Left cardiac atrium (tissue), 4 donors: ENCODE measurements at regions not wholly inside any gene's neighbourhood (a gene's known extent, or its start where the extent isn't known, plus 50 kb on each side); places are given as distances from the start of the nearest gene placed in this dataset.
"Not testable (repeated sequence)": the region's sequence is repeated elsewhere in the genome, so short reads cannot be mapped to it uniquely, and the experiment has no call there.

Experiments used
- ATAC-seq, 2 donors: fragments of 200-7000 bp; cut with Tn5 transposase; one replicate each; pipeline ENCODE4 v1.9.1; 2020; ENCODE audit warnings: mild to moderate bottlenecking in 2 of 2, moderate library complexity in 2 of 2
- DNase-seq: peaks from one replicate; pipeline ENCODE4 v3.0.0-alpha.2; 2020
- intact Hi-C, 2 donors: fragments of 100-400 bp; cut with DNase I; formaldehyde crosslinking; loops; one replicate each; pipeline versions ENCODE4 v1.14.1 to v1.15.1; 2022 to 2023
- donor health status: DM: no; HTN: yes; CAD: no.
- donor health status: DM: no; HTN: yes; CAD: no; lungs with severe emphysema.
- donor health status: DM: yes; HTN: yes; CAD: no.
- donor health status: Dilated cardiomyopathy.

DNA sequence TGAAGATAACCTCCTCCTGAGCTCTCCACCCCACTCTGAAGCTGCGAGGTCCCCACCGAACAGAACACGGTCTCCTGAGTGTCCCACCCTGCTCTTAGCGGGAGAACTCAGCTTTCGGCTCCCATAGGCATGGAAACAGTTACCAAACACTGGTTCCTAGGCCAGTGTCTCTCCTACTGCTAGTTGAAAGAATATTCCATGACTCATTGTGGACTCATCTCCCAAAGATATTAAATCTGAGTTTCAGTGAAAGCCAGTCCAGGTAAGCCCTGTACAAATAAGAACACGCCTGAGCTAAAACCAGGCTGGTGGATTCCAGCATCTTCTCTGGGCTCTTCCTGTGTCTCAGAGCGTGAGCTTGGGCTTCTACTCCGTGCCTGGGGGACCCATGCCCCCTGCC lies 107.5 kb upstream of the CLDN14 start:
- intact Hi-C loops, result no loop called here
- ATAC-seq (peak in 1 of 2 donors; percentile 79), DNase-seq (no peak)

GRCh38 chr21:36589352-36589971 lies 109.5 kb upstream of the SIM2 start:
- ATAC-seq (peak in 1 of 2 donors; percentile 71), DNase-seq (peak; percentile 56)
- intact Hi-C loops, result no loop called here

GRCh38 chr21:36591326-36591970 lies 107.5 kb upstream of the SIM2 start:
- ATAC-seq, result no peak
- DNase-seq, result no peak
- intact Hi-C loops, result no loop called here

DNA sequence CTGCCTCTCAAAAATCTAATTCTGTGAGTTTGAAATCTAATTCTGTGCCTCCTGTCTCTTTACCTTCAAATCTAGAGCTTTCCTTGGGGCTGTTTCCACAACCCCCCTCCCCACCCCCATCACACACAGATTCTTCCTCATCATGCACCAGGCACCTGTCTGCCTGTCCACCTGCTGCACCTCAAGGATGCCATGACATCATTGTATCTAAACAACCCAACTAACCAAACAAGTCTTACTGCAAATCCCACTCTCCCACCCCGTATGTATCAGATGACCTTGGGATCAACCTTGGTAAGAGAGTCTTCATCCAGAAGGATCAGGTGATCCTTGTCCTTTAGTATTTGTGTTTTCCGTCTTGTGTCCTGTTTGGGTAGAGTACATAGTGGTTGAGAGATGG lies 102.7 kb upstream of the SIM2 start:
- DNase-seq (no peak), ATAC-seq (no peak)
- intact Hi-C loops, result no loop called here

- ATAC-seq, result no peak
- intact Hi-C loops, result no loop called here
- DNase-seq, result no peak
Observed at GRCh38 chr21:36601362-36601761, 97.6 kb upstream of the SIM2 start.

GRCh38 chr21:36602735-36603134 lies 96.2 kb upstream of the SIM2 start:
- intact Hi-C loops, result no loop called here
- ATAC-seq (no peak), DNase-seq (no peak)

DNA sequence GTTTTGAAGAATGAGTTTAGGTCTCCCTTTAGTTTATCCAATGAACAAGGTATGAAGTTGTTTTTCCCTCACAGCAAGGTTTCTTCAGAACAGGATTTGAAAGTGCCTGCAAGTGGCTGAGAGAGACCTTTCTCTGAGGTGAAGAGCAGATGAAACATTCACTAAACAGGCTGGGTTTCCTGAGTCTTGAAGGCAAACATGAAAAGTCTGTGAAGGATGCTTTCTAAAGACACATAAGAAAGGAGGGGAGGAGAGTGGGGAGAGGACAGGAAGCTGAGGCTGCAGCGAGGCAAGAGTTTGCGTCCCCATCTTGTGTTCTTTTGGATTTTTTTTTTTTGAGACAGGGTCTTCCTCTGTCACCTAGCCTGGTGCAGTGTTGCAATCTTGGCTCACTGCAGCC lies 95.7 kb upstream of the SIM2 start:
- no peak for ATAC-seq
- intact Hi-C loops, result no loop called here
- no peak for DNase-seq

GRCh38 chr21:36605426-36605825 lies 93.5 kb upstream of the SIM2 start:
- DNase-seq (no peak), ATAC-seq (no peak)
- intact Hi-C loops, result no loop called here

DNA sequence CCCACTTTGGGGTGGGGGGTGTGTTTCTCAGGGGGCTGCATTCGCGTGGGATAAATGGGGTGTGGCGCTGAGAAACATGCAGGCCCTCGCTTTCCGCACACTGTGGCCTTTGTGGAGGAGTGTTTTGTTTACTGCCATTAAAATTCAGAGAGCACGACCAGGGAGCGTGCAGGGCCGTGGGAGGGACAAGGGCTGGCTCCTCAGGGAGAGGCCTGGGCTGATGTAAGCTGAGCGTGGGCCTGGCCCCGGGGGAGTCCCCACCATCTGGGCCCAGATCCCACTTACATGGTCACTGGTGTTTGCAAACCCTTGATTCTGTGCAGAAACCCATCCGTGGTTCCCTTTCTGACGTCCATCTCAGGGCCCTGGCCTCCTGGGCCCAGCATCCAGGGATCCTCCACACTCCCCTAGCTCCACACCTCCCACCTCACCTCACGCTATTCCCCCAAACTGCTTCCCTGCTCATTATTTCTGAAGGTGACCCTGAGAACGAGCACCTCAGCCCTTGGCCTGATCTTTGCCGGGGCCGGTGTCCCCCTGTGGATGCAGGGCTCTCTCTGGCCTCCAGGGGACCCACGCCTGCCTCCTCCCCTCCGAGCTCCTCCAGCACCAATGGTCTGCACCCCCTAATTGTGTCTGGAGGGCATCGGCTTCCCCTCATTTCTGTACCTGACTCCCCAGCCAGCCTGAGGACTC lies 92.5 kb upstream of the SIM2 start:
- intact Hi-C loops, result no loop called here
- no peak for ATAC-seq
- no peak for DNase-seq

DNA sequence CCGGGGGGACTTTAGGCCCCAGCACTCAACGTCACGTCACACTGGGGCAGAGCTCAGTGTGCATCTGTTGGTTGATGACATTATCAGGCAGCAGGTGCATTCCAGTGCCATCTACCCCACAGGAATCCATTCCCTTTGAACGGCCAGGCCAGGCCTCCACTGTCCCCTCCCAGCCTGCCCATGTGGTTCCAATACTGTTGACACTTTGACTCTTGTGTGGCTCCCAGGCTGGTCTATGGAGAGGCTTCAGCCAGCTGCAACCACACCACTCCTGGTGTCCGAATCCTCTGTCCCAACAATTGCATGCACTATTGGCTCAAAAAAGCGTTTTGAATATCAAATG lies 92.0 kb upstream of the SIM2 start:
- intact Hi-C loops, result no loop called here
- DNase-seq (no peak), ATAC-seq (no peak)

- intact Hi-C loops, result no loop called here
- no peak for DNase-seq
- ATAC-seq, result no peak
Observed at GRCh38 chr21:36608041-36608896, 90.6 kb upstream of the SIM2 start.

DNA sequence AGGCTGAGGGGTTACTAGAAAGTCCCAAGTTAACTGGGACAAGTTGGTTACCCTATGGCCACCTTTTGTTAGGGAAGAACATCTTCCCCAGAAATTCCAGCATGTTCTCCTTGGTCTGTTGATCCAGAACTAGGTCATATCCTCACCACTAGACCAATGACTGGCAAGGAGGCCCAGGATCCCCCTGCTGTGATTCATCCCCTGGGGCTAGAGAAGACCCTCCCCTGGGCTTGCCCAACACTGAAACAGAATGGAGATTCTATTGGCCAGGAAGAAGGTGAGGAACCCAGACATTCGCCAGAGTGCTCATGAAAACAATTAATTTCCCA lies 90.1 kb upstream of the SIM2 start:
- intact Hi-C loops, result no loop called here
- DNase-seq (no peak), ATAC-seq (no peak)

- intact Hi-C loops, result no loop called here
- no peak for ATAC-seq
- no peak for DNase-seq
Observed at GRCh38 chr21:36609654-36610053, 89.3 kb upstream of the SIM2 start.

- DNase-seq (no peak), ATAC-seq (no peak)
- intact Hi-C loops, result no loop called here
Observed at GRCh38 chr21:36610201-36610600, 88.7 kb upstream of the SIM2 start.

- ATAC-seq (no peak), DNase-seq (no peak)
- intact Hi-C loops, result no loop called here
Observed at GRCh38 chr21:36610935-36611334, 88.0 kb upstream of the SIM2 start.

GRCh38 chr21:36611379-36611778 lies 87.5 kb upstream of the SIM2 start:
- intact Hi-C loops, result no loop called here
- ATAC-seq, result no peak

DNA sequence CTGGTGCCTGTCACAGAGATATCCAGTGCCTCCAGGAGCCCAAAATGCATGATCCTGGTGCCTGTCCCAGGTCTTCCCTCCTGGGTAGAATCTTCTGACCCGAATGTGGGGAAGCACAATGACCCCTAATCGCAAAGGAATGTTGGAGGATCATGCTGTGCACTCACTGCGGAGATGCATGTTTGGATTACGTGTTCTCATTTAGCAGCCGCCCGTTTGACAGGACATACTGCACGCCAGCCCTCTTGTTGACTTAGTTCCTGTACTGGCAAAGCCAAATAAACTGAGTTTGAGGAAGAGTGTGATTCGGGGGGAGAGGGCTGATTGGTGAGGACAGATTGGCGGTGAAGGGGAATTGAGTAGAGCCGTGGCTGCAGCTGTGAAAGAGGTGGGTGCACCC lies 85.9 kb upstream of the SIM2 start:
- ATAC-seq, result no peak
- intact Hi-C loops, result no loop called here
- DNase-seq, result no peak

More at GRCh38 chr21:36611379-36611778, 87.5 kb upstream of the SIM2 start:
- DNase-seq, result no peak

GRCh38 chr21:36613554-36613953 lies 85.4 kb upstream of the SIM2 start:
- no peak for ATAC-seq
- intact Hi-C loops, result no loop called here
- DNase-seq, result no peak

GRCh38 chr21:36615274-36615964 lies 83.5 kb upstream of the SIM2 start:
- intact Hi-C loops, result no loop called here
- DNase-seq, result no peak

DNA sequence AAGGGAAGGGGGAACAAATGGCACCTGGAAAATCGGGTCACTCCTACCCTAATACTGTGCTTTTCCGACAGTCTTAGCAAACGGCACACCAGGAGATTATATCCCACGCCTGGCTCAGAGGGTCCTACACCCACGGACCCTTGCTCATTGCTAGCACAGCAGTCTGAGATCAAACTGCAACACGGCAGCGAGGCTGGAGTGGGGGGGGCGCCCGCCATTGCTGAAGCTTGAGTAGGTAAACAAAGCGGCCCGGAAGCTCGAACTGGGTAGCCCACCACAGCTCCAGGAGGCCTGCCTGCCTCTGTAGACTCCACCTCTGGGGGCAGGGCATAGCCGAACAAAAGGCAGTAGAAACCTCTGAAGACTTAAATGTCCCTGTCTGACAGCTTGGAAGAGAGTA lies 82.1 kb upstream of the SIM2 start:
- DNase-seq, ATAC-seq, intact Hi-C loops: not testable (repeated sequence)

More at GRCh38 chr21:36615274-36615964, 83.5 kb upstream of the SIM2 start:
- no peak for ATAC-seq
